ENCODE measurements at regions not wholly inside any gene's neighbourhood (a gene's known extent, or its start where the extent isn't known, plus 50 kb on each side); places are given as distances from the start of the nearest gene placed in this dataset.

DNA sequence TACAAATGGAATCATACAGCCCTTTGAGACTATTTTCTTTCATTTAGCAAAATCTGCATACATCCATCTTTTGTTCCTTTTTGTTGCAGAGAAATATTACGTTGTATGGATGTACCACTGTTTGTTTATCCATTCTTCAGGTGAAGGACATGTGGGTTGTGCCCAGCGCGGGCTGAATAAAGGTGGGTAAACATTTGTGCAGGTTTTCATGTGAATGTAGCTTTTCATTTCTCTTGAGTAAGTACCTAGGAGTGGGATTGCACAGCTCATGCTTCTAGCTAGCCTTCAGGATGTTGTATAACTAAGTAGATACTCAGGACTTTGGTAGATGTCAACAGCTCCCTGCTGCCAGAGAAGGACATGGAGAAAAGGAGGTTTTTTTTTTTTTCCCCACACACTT, 50.6 kb upstream of the SPRED2 start (continued):
- TF ChIP-seq SNAPC5 (CRISPR knock-in tag; IDR thresholded peaks at IDR 0.05; ENCODE audit: borderline replicate concordance) (0 out of 2 replicates have a peak, but pooled peaks have one; percentile 20), SATB2 (CRISPR knock-in tag; IDR thresholded peaks at IDR 0.05) (no peak), NR2F2 (IDR thresholded peaks at IDR 0.05; ENCODE audit: borderline replicate concordance, low read depth) (0 out of 2 replicates have a peak, but pooled peaks have one; percentile 13), RXRB (CRISPR knock-in tag; IDR thresholded peaks at IDR 0.05; ENCODE audit: borderline replicate concordance) (peak; percentile 87), TFAP4 (IDR thresholded peaks at IDR 0.05; ENCODE audit: borderline replicate concordance, low read depth) (no peak), ZNF605 (CRISPR knock-in tag; IDR thresholded peaks at IDR 0.05) (no peak), NFKBIZ (CRISPR knock-in tag; IDR thresholded peaks at IDR 0.05) (no peak), ZBTB38 (CRISPR knock-in tag; IDR thresholded peaks at IDR 0.05) (no peak), KMT2B (CRISPR knock-in tag; IDR thresholded peaks at IDR 0.05) (no peak), ERF (CRISPR knock-in tag; IDR thresholded peaks at IDR 0.05) (peak; percentile 57; the same call in 1 of the 2 replicates), ZNF501 (CRISPR knock-in tag; IDR thresholded peaks at IDR 0.05) (no peak), TBP (CRISPR knock-in tag; IDR thresholded peaks at IDR 0.05) (no peak), MBNL3 (CRISPR knock-in tag; conservative IDR thresholded peaks at IDR 0.05) (no peak), CBFB (CRISPR knock-in tag; IDR thresholded peaks at IDR 0.05) (no peak), HOXA5 (CRISPR knock-in tag; IDR thresholded peaks at IDR 0.05) (peak; percentile 70; the same call in 1 of the 2 replicates), GPN1 (CRISPR knock-in tag; IDR thresholded peaks at IDR 0.05; ENCODE audit: borderline replicate concordance) (no peak), ZSCAN12 (CRISPR knock-in tag; IDR thresholded peaks at IDR 0.05) (no peak), ZGPAT (CRISPR knock-in tag; IDR thresholded peaks at IDR 0.05) (peak; percentile 75), HMG20A (CRISPR knock-in tag; IDR thresholded peaks at IDR 0.05; ENCODE audit: borderline replicate concordance) (peak; percentile 72; the same call in 1 of the 2 replicates), NFRKB (IDR thresholded peaks at IDR 0.05) (no peak), ZSCAN30 (CRISPR knock-in tag; IDR thresholded peaks at IDR 0.05) (no peak), HMGXB3 (CRISPR knock-in tag; IDR thresholded peaks at IDR 0.05; ENCODE audit: borderline replicate concordance) (no peak), ZNF766 (CRISPR knock-in tag; IDR thresholded peaks at IDR 0.05; ENCODE audit: borderline replicate concordance) (no peak), NFIC (IDR thresholded peaks at IDR 0.05; ENCODE audit: low read length) (peak; percentile 52; the same call in 1 of the 2 replicates)
- TF ChIP-seq, protein P1, sequence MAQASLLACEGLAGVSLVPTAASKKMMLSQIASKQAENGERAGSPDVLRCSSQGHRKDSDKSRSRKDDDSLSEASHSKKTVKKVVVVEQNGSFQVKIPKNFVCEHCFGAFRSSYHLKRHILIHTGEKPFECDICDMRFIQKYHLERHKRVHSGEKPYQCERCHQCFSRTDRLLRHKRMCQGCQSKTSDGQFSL (CRISPR knock-in tag; IDR thresholded peaks at IDR 0.05): no peak
